ENCODE measurements at regions not wholly inside any gene's neighbourhood (a gene's known extent, or its start where the extent isn't known, plus 50 kb on each side); places are given as distances from the start of the nearest gene placed in this dataset.

DNA sequence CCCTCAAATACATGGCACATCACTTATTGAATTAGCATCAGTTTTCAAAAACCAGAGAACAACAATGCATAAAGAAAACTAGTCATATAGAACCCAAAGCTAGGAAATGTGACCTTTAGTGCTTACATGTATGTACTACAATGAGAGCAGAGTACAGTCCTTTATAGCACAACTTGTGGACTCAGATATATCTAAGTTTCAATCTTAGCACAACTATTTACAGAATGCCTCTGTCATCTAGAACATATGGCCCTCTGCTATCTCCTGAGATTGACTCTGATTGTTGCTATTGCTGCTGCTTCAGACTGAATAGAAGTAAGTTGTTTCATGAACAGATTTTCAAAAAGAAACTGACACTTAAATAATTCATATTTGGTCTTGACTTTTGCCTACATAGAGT is 1536.2 kb downstream of the EFNA5 start:
- TF ChIP-seq, protein P1, sequence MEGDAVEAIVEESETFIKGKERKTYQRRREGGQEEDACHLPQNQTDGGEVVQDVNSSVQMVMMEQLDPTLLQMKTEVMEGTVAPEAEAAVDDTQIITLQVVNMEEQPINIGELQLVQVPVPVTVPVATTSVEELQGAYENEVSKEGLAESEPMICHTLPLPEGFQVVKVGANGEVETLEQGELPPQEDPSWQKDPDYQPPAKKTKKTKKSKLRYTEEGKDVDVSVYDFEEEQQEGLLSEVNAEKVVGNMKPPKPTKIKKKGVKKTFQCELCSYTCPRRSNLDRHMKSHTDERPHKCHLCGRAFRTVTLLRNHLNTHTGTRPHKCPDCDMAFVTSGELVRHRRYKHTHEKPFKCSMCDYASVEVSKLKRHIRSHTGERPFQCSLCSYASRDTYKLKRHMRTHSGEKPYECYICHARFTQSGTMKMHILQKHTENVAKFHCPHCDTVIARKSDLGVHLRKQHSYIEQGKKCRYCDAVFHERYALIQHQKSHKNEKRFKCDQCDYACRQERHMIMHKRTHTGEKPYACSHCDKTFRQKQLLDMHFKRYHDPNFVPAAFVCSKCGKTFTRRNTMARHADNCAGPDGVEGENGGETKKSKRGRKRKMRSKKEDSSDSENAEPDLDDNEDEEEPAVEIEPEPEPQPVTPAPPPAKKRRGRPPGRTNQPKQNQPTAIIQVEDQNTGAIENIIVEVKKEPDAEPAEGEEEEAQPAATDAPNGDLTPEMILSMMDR (IDR thresholded peaks at IDR 0.05; ENCODE audit: low read depth, low read length), result no peak
- H3K4me3 ChIP-seq (ENCODE audit: low read depth, low read length), result no peak overlapping the region
- in situ Hi-C loops (cut with HindIII; ENCODE audit: low sequenced_read_pairs), result no loop called here
- DNase-seq (ENCODE audit: low read depth, low spot score), result no peak

DNA sequence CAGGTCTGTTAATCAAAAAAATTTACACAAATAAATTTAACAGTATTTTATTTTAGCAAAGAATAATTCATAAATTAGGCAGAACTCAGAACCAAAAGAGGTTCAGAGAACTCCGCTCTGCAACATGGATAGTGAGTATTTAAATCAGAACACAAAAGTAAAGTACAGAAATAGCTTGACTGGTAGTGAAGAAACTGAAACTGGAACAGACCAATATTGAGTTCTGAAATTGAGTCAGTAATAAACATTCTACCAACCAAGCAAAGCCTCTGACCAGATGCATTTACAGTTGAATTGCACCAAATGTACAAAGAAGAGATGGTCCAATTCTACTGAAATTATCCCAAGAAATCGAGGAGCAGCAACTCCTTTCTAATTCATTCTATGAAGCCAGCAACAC is 1542.8 kb downstream of the EFNA5 start:
- no peak for DNase-seq (ENCODE audit: low read depth, low spot score)
- no peak overlapping the region for H3K4me3 ChIP-seq (ENCODE audit: low read depth, low read length)
- in situ Hi-C loops (cut with HindIII; ENCODE audit: low sequenced_read_pairs), result no loop called here
- TF ChIP-seq, protein P1 (IDR thresholded peaks at IDR 0.05; ENCODE audit: low read depth, low read length), result no peak

DNA sequence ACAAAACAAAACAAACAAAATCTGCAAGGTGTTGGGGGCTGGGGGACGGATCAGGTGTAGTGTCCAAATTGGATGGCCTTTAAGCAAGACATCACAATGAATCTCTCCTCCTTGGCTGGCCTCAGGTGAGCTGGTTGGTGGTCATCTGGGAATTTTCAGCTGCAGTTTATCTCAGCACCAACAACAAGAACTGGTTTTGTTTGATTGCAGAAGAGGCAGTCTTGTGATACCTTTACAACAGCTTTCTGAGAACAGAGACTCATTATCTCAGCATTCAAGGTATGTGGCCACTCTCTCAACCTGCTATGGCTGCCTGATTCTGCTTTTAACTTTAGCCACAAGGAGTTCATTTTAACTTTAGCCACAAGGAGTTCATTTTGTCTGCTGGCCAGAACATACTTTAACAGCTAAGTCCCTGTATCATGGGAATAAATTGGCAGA is 1543.4 kb downstream of the EFNA5 start:
- TF ChIP-seq, protein P1 (IDR thresholded peaks at IDR 0.05; ENCODE audit: low read depth, low read length), result no peak
- in situ Hi-C loops (cut with HindIII; ENCODE audit: low sequenced_read_pairs), result no loop called here
- DNase-seq (ENCODE audit: low read depth, low spot score), result peak; percentile 22
- H3K4me3 ChIP-seq (ENCODE audit: low read depth, low read length), result no peak overlapping the region

DNA sequence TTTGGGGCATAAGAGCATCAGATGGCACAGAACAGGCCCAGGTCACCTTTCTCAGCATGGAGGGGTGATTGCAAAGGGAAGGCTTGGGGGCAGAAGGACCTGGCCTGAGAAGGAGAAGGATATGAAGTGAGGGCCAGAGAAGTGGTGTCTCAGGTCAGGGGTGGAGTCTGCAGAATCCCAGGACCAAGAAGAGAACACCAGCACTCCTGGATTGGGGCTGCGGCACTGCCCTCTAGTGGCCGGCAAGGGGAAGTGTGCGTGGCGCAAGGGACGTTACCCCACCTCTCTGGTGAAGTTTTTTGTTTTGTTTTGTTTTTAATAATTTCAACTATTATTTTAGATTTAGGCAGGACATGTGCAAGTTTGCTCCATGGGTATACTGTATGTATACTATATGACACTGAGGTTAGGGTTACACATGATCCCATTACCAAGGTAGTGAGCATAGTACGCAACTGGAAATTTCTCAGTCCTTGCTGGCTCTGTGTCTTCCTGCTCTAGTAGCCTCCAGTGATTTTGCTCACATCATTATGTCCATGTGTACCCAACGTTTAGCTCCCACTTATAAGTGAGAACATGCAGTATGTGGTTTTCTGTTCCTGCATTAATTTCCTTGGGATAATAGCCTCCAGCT is 1548.6 kb downstream of the EFNA5 start:
- in situ Hi-C loops (cut with HindIII; ENCODE audit: low sequenced_read_pairs), result no loop called here
- H3K4me3 ChIP-seq (ENCODE audit: low read depth, low read length), result no peak overlapping the region
- no peak for DNase-seq (ENCODE audit: low read depth, low spot score)
- TF ChIP-seq, protein P1 (IDR thresholded peaks at IDR 0.05; ENCODE audit: low read depth, low read length), result peak; percentile 76

DNA sequence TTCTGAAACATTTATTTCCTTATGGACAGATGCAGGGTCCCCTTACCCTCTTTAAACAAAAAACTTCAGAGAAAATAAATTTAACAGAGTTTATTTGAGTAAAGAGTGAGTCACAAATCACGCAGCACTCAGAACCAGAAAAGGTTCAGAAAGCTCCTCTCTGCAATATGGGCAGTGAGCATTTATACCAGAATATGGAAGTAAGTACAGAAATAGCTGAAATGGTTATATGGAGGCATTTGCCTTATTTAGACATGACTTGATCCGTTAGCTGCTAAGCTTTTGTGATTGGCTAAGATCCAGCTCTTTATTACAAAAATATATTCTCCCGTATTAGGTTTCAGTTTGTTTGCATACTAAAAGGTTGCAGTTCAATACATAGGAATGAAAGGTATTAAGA is 1554.1 kb downstream of the EFNA5 start:
- peak; percentile 18 for DNase-seq (ENCODE audit: low read depth, low spot score)
- H3K4me3 ChIP-seq (ENCODE audit: low read depth, low read length), result no peak overlapping the region
- in situ Hi-C loops (cut with HindIII; ENCODE audit: low sequenced_read_pairs), result no loop called here
- TF ChIP-seq, protein P1 (IDR thresholded peaks at IDR 0.05; ENCODE audit: low read depth, low read length), result no peak

DNA sequence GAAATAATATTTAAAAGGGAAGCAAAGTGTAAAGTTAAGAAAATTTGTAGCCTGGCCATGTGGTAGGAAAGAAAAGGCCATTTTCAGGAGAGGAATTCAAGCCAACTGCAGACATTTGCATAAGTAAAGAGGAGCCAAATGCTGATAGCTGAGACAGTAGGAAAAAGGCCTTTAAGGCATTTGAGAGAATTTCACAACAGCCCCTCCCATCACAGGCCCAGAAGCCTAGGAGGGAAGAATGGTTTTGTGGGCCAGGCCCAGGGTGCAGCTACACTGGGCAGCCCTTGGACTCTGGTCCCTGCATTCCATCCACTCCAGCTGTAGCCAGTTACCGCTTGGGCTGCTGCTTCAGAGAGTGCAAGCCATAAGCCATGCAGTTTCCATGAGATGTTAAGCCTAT is 1556.8 kb downstream of the EFNA5 start:
- DNase-seq (ENCODE audit: low read depth, low spot score), result no peak
- in situ Hi-C loops (cut with HindIII; ENCODE audit: low sequenced_read_pairs), result no loop called here
- TF ChIP-seq, protein P1 (IDR thresholded peaks at IDR 0.05; ENCODE audit: low read depth, low read length), result no peak
- H3K4me3 ChIP-seq (ENCODE audit: low read depth, low read length), result no peak overlapping the region
